GM12801 (cell line): ENCODE measurements at regions not wholly inside any gene's neighbourhood (a gene's known extent, or its start where the extent isn't known, plus 50 kb on each side); places are given as distances from the start of the nearest gene placed in this dataset.

ENCODE experiments used
- TF ChIP-seq, protein P1 (sequence below): IDR thresholded peaks from one replicate; pipeline ENCODE4 v1.5.1; 2011; ENCODE audit warnings: control low read depth; ENCODE audit not compliant: insufficient read length; ENCODE audit errors: extremely low read depth

DNA sequence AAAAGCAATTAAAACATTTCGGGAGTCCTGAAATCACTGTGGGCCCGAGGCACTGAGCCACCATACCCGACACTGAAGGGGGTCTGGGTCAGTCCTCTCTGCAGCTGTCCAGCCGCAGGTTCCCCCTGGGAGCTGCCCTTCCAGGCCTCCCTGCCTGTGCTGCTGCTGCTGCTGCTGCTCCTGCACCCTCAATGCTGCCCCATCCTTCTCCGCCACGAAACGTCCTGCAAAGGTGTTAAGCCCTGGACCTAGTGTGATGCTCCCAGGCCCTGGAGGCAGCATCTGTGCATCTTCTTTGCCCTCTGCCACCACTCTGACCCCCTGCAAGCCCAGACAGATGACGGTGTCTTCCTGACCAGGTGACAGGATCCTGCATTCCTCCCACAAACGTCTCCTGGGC lies 513.3 kb downstream of the NPHP4 start:
- TF ChIP-seq, protein P1, sequence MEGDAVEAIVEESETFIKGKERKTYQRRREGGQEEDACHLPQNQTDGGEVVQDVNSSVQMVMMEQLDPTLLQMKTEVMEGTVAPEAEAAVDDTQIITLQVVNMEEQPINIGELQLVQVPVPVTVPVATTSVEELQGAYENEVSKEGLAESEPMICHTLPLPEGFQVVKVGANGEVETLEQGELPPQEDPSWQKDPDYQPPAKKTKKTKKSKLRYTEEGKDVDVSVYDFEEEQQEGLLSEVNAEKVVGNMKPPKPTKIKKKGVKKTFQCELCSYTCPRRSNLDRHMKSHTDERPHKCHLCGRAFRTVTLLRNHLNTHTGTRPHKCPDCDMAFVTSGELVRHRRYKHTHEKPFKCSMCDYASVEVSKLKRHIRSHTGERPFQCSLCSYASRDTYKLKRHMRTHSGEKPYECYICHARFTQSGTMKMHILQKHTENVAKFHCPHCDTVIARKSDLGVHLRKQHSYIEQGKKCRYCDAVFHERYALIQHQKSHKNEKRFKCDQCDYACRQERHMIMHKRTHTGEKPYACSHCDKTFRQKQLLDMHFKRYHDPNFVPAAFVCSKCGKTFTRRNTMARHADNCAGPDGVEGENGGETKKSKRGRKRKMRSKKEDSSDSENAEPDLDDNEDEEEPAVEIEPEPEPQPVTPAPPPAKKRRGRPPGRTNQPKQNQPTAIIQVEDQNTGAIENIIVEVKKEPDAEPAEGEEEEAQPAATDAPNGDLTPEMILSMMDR, result no peak

DNA sequence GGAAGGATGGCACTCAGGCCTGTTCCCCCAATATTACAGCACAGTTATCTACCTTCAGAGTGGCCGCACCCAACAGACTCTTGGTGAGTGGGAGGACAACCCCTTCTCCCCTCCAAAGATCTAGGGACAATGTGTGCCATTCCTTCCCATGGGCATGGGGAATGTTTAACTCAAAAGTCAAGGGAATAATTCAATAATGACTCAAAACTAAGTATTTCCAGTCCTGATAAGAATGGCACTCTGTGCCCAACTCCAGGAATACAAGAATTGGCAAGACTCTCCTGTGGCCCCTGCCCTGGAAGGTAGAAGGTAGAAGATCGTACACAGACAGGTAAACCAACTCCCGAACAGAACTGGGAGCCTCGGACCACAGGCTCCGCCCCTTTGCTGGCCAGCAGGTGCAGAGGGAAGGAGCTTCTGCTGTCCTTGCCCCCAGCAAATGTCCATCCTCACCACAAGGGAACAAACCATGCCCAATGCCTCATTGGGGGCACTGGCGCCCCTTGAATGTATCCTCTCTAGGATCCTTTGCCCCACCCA lies 514.0 kb downstream of the NPHP4 start:
- TF ChIP-seq, protein P1, result no peak

DNA sequence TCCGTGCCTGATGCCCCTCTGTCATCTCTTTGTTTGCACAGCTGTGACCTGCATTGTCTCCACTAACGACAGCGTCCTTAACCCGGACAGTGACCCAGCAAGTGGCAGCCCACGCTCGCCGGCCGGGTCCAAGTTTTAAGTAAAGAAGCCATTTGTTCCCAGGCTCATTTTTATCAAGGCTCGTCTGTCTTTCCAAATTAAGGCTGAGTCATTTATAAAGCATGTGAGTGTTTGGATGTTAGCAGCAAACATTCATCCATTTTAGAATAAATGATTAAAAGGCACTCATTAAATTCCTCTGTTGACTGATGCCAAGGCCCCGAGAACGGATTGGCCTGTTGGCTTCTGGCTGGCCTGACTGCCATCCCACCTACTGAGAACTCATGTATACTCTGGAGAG lies 514.5 kb downstream of the NPHP4 start:
- TF ChIP-seq, protein P1, result no peak

DNA sequence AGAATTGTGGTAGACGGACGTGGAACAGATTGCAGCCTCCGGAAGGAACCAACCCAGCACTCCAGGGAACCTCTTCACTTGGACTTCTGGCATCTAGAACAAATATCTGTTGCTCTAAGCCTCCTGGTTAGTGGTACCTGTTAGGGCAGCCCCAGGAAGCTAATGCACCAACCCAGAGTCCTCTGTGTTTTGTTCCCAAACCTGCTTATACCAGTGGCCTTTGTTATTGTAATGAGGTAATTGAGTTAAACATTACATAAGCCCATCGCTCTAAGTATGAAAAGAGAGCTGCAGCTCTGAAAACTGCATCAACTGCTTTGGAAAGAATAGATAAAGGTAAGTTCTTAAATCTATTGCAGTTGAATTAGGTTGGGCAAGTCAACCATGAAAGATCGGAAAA lies 516.7 kb downstream of the NPHP4 start:
- TF ChIP-seq, protein P1, result no peak

GRCh38 chr1:5473268-5473667 lies 519.0 kb downstream of the NPHP4 start:
- TF ChIP-seq, protein P1, result no peak

GRCh38 chr1:5466487-5466886 lies 525.7 kb downstream of the NPHP4 start:
- TF ChIP-seq, protein P1, result no peak

GRCh38 chr1:5465281-5465711 lies 526.9 kb downstream of the NPHP4 start:
- TF ChIP-seq, protein P1, result no peak
